ENCODE measurements at regions not wholly inside any gene's neighbourhood (a gene's known extent, or its start where the extent isn't known, plus 50 kb on each side); places are given as distances from the start of the nearest gene placed in this dataset.

DNA sequence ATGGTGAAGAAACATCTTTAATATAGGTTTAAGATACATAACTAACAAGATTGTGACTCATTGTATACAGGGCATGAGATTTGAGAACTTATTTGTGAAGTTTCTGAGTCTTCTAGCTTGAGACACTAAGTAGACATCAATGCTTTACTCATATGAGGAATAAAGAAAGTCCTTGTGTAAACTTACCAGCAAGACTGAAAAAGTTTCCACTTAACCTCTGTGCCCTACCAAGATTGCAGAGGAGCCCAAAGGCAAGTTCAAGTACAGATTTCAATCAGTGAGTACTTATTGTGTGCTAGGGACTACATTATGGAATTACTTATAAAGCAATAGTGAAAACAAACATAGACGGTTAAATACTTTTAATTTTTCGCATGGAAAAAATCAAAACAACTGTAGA is 1041.2 kb upstream of the CELF4 start:
- Histone ChIP-seq H3K27ac (ENCODE audit: low read depth in 1 of 2, low read length in 2 of 2) (no peak overlapping the region), H3K9ac (ENCODE audit: low read depth in 1 of 2, low read length in 2 of 2) (no peak overlapping the region), H3K4me3 (ENCODE audit: low read depth in 1 of 3, low read length in 3 of 3) (no peak overlapping the region), H3K36me3 (ENCODE audit: control insufficient read depth in 4 of 4, insufficient read depth in 3 of 4, low read depth in 1 of 4, low read length in 3 of 4) (no peaks in the 10 kb centered on the region), H3K27me3 (ENCODE audit: control insufficient read depth in 4 of 4, insufficient read depth in 4 of 4, low read length in 3 of 4) (peaks cover 0 to 4% (median 2%) of the 10 kb centered on the region in 4 donors), H3K4me1 (ENCODE audit: control insufficient read depth in 4 of 4, insufficient read depth in 4 of 4, low read length in 3 of 4) (no peaks in the 10 kb centered on the region), H3K9me3 (ENCODE audit: control insufficient read depth in 4 of 4, low read length in 3 of 4) (no peaks in the 10 kb centered on the region)
- 71% methylated on average over 2 of the region's 2 CpGs for WGBS
- no peak for TF ChIP-seq FOXA1 (IDR thresholded peaks at IDR 0.05)
- TF ChIP-seq RAD21 (IDR thresholded peaks at IDR 0.05), result no peak
- TF ChIP-seq FOXA2 (IDR thresholded peaks at IDR 0.05), result no peak
- TF ChIP-seq JUND (IDR thresholded peaks at IDR 0.05), result no peak
- no peak for TF ChIP-seq EGR1 (IDR thresholded peaks at IDR 0.05; ENCODE audit: low read depth in 2 of 2)
- DNase-seq (ENCODE audit: low spot score), result no peak

DNA sequence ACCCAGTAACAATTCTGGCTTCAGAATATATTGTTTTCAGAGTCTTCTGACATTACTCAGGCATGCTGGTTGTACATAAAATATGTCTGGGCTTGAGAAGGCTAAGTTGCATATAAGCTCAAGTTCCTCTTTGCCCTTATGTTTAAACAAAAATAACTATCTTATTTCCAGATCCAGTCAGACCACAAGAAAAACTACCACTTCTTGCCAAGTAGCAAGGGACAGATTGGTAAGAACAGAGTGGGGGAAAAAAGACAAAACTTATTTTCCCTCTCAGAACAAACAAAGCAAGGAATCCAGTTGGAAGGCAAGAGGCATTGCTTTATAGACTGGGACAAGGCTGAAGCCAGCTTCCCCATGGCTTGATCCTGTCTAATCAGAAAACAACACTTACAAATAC is 1036.7 kb upstream of the CELF4 start:
- Histone ChIP-seq H3K9me3 (ENCODE audit: control insufficient read depth in 4 of 4, low read length in 3 of 4) (no peaks in the 10 kb centered on the region), H3K27me3 (ENCODE audit: control insufficient read depth in 4 of 4, insufficient read depth in 4 of 4, low read length in 3 of 4) (peaks cover 0 to 4% (median 2%) of the 10 kb centered on the region in 4 donors), H3K36me3 (ENCODE audit: control insufficient read depth in 4 of 4, insufficient read depth in 3 of 4, low read depth in 1 of 4, low read length in 3 of 4) (no peaks in the 10 kb centered on the region), H3K4me1 (ENCODE audit: control insufficient read depth in 4 of 4, insufficient read depth in 4 of 4, low read length in 3 of 4) (no peaks in the 10 kb centered on the region), H3K9ac (ENCODE audit: low read depth in 1 of 2, low read length in 2 of 2) (no peak overlapping the region), H3K4me3 (ENCODE audit: low read depth in 1 of 3, low read length in 3 of 3) (no peak overlapping the region), H3K27ac (ENCODE audit: low read depth in 1 of 2, low read length in 2 of 2) (no peak overlapping the region)
- no peak for TF ChIP-seq RXRA (IDR thresholded peaks at IDR 0.05)
- no peak for TF ChIP-seq JUND (IDR thresholded peaks at IDR 0.05)
- TF ChIP-seq NR2F2 (IDR thresholded peaks at IDR 0.05), result no peak
- TF ChIP-seq FOXA1 (IDR thresholded peaks at IDR 0.05), result no peak
- TF ChIP-seq, protein P1, sequence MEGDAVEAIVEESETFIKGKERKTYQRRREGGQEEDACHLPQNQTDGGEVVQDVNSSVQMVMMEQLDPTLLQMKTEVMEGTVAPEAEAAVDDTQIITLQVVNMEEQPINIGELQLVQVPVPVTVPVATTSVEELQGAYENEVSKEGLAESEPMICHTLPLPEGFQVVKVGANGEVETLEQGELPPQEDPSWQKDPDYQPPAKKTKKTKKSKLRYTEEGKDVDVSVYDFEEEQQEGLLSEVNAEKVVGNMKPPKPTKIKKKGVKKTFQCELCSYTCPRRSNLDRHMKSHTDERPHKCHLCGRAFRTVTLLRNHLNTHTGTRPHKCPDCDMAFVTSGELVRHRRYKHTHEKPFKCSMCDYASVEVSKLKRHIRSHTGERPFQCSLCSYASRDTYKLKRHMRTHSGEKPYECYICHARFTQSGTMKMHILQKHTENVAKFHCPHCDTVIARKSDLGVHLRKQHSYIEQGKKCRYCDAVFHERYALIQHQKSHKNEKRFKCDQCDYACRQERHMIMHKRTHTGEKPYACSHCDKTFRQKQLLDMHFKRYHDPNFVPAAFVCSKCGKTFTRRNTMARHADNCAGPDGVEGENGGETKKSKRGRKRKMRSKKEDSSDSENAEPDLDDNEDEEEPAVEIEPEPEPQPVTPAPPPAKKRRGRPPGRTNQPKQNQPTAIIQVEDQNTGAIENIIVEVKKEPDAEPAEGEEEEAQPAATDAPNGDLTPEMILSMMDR (IDR thresholded peaks at IDR 0.05; ENCODE audit: low read depth, low read length, missing input control), result no peak
- no peak for TF ChIP-seq HNF4A (conservative IDR thresholded peaks at IDR 0.05)
- TF ChIP-seq FOXA2 (IDR thresholded peaks at IDR 0.05), result no peak
- TF ChIP-seq HNF4G (IDR thresholded peaks at IDR 0.05), result no peak
- TF ChIP-seq TAF1 (conservative IDR thresholded peaks at IDR 0.05), result no peak
- no peak for TF ChIP-seq GABPA (IDR thresholded peaks at IDR 0.05 in 1 of 2, conservative IDR thresholded peaks at IDR 0.05 in 1 of 2)
- no peak for TF ChIP-seq RAD21 (IDR thresholded peaks at IDR 0.05)
- no peak for DNase-seq (ENCODE audit: low spot score)

DNA sequence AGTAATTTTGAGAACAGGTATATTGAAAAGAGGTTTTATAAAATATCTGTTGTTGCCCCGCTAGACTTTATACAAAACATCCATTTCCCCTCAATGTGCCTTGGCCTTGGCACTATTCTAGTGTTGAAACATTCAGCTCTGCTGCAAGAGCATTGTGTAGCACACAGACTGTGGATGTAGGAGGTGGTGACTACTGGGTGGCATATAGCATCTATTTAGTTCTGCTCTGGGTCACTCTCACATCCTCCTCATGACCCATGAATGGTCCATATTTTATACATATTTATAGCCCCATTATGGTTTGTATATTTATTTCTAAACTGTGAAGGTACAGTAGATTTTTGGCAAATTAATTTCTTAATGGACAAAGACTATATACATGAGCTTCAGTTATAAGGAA is 1022.0 kb upstream of the CELF4 start:
- no peak for DNase-seq (ENCODE audit: low spot score)
- Histone ChIP-seq H3K9ac (ENCODE audit: low read depth in 1 of 2, low read length in 2 of 2) (no peak overlapping the region), H3K27ac (ENCODE audit: low read depth in 1 of 2, low read length in 2 of 2) (no peak overlapping the region), H3K9me3 (ENCODE audit: control insufficient read depth in 4 of 4, low read length in 3 of 4) (no peaks in the 10 kb centered on the region), H3K4me1 (ENCODE audit: control insufficient read depth in 4 of 4, insufficient read depth in 4 of 4, low read length in 3 of 4) (no peaks in the 10 kb centered on the region), H3K27me3 (ENCODE audit: control insufficient read depth in 4 of 4, insufficient read depth in 4 of 4, low read length in 3 of 4) (no peaks in the 10 kb centered on the region), H3K4me3 (ENCODE audit: low read depth in 1 of 3, low read length in 3 of 3) (no peak overlapping the region), H3K36me3 (ENCODE audit: control insufficient read depth in 4 of 4, insufficient read depth in 3 of 4, low read depth in 1 of 4, low read length in 3 of 4) (no peaks in the 10 kb centered on the region)
- WGBS, result 77% methylated on average over 1 of the region's 1 CpG
- no peak for TF ChIP-seq TAF1 (conservative IDR thresholded peaks at IDR 0.05)
- TF ChIP-seq, protein P1 (IDR thresholded peaks at IDR 0.05; ENCODE audit: low read depth, low read length, missing input control), result no peak
- TF ChIP-seq JUND (IDR thresholded peaks at IDR 0.05), result no peak
- no peak for TF ChIP-seq YY1 (IDR thresholded peaks at IDR 0.05)
- TF ChIP-seq RXRA (IDR thresholded peaks at IDR 0.05), result no peak
- TF ChIP-seq, protein P2, sequence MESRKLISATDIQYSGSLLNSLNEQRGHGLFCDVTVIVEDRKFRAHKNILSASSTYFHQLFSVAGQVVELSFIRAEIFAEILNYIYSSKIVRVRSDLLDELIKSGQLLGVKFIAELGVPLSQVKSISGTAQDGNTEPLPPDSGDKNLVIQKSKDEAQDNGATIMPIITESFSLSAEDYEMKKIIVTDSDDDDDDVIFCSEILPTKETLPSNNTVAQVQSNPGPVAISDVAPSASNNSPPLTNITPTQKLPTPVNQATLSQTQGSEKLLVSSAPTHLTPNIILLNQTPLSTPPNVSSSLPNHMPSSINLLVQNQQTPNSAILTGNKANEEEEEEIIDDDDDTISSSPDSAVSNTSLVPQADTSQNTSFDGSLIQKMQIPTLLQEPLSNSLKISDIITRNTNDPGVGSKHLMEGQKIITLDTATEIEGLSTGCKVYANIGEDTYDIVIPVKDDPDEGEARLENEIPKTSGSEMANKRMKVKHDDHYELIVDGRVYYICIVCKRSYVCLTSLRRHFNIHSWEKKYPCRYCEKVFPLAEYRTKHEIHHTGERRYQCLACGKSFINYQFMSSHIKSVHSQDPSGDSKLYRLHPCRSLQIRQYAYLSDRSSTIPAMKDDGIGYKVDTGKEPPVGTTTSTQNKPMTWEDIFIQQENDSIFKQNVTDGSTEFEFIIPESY (IDR thresholded peaks at IDR 0.05), result no peak
- no peak for TF ChIP-seq FOXA2 (IDR thresholded peaks at IDR 0.05)
- TF ChIP-seq, protein P3, sequence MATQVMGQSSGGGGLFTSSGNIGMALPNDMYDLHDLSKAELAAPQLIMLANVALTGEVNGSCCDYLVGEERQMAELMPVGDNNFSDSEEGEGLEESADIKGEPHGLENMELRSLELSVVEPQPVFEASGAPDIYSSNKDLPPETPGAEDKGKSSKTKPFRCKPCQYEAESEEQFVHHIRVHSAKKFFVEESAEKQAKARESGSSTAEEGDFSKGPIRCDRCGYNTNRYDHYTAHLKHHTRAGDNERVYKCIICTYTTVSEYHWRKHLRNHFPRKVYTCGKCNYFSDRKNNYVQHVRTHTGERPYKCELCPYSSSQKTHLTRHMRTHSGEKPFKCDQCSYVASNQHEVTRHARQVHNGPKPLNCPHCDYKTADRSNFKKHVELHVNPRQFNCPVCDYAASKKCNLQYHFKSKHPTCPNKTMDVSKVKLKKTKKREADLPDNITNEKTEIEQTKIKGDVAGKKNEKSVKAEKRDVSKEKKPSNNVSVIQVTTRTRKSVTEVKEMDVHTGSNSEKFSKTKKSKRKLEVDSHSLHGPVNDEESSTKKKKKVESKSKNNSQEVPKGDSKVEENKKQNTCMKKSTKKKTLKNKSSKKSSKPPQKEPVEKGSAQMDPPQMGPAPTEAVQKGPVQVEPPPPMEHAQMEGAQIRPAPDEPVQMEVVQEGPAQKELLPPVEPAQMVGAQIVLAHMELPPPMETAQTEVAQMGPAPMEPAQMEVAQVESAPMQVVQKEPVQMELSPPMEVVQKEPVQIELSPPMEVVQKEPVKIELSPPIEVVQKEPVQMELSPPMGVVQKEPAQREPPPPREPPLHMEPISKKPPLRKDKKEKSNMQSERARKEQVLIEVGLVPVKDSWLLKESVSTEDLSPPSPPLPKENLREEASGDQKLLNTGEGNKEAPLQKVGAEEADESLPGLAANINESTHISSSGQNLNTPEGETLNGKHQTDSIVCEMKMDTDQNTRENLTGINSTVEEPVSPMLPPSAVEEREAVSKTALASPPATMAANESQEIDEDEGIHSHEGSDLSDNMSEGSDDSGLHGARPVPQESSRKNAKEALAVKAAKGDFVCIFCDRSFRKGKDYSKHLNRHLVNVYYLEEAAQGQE (IDR thresholded peaks at IDR 0.05), result no peak
- TF ChIP-seq HNF4G (IDR thresholded peaks at IDR 0.05), result no peak
- TF ChIP-seq SP1 (IDR thresholded peaks at IDR 0.05), result no peak
- no peak for TF ChIP-seq EGR1 (IDR thresholded peaks at IDR 0.05; ENCODE audit: low read depth in 2 of 2)
- TF ChIP-seq RAD21 (IDR thresholded peaks at IDR 0.05), result no peak
- no peak for TF ChIP-seq GABPA (IDR thresholded peaks at IDR 0.05 in 1 of 2, conservative IDR thresholded peaks at IDR 0.05 in 1 of 2)
- no peak for TF ChIP-seq FOXA1 (IDR thresholded peaks at IDR 0.05)
- no peak for TF ChIP-seq HNF4A (conservative IDR thresholded peaks at IDR 0.05)
- TF ChIP-seq, protein P4, sequence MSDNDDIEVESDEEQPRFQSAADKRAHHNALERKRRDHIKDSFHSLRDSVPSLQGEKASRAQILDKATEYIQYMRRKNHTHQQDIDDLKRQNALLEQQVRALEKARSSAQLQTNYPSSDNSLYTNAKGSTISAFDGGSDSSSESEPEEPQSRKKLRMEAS (IDR thresholded peaks at IDR 0.05), result no peak
- TF ChIP-seq, protein P5, sequence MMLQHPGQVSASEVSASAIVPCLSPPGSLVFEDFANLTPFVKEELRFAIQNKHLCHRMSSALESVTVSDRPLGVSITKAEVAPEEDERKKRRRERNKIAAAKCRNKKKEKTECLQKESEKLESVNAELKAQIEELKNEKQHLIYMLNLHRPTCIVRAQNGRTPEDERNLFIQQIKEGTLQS (IDR thresholded peaks at IDR 0.05), result no peak
- TF ChIP-seq NR2F2 (IDR thresholded peaks at IDR 0.05), result no peak

All from liver (tissue), 8 donors.